Activated CD4-positive, alpha-beta memory T cell treated with anti-CD3 and anti-CD28 coated beads, Interleukin-2, amount 10 ng/mL, durations not matched to agents 7 days and 5 days (primary cell): ENCODE measurements at regions not wholly inside any gene's neighbourhood (a gene's known extent, or its start where the extent isn't known, plus 50 kb on each side); places are given as distances from the start of the nearest gene placed in this dataset.

Experiments used
- CTCF ChIA-PET: fragments of 350-600 bp; sonication (Branson Sonifier 250); formaldehyde crosslinking; loops from one replicate; lab custom pipeline; 2021; ENCODE audit warnings: antibody characterized with exemption, inconsistent platforms; lab: Charles Lee
- POLR2A ChIA-PET: fragments of 350-600 bp; sonication (Branson Sonifier 250); formaldehyde crosslinking; loops from one replicate; lab custom pipeline; 2021; ENCODE audit warnings: antibody characterized with exemption; lab: Charles Lee
- DNase-seq: peaks from one replicate; pipeline ENCODE4 v3.0.0-alpha.2; 2020
- H3K27ac Mint-ChIP-seq: one replicate; pipeline ENCODE4 v1.8.0; 2021; ENCODE audit warnings: mild to moderate bottlenecking, mixed read lengths
- H3K27me3 Mint-ChIP-seq: one replicate; pipeline ENCODE4 v1.8.0; 2021; ENCODE audit warnings: mixed read lengths
- H3K36me3 Mint-ChIP-seq: one replicate; pipeline ENCODE4 v1.8.0; 2021; ENCODE audit warnings: low read depth, mixed read lengths
- H3K4me1 Mint-ChIP-seq: one replicate; pipeline ENCODE4 v1.8.0; 2021; ENCODE audit warnings: mixed read lengths
- H3K4me3 Mint-ChIP-seq: one replicate; pipeline ENCODE4 v1.8.0; 2021; ENCODE audit warnings: mild to moderate bottlenecking, mixed read lengths
- H3K9me3 Mint-ChIP-seq: one replicate; pipeline ENCODE4 v1.8.0; 2021; ENCODE audit warnings: mixed read lengths

DNA sequence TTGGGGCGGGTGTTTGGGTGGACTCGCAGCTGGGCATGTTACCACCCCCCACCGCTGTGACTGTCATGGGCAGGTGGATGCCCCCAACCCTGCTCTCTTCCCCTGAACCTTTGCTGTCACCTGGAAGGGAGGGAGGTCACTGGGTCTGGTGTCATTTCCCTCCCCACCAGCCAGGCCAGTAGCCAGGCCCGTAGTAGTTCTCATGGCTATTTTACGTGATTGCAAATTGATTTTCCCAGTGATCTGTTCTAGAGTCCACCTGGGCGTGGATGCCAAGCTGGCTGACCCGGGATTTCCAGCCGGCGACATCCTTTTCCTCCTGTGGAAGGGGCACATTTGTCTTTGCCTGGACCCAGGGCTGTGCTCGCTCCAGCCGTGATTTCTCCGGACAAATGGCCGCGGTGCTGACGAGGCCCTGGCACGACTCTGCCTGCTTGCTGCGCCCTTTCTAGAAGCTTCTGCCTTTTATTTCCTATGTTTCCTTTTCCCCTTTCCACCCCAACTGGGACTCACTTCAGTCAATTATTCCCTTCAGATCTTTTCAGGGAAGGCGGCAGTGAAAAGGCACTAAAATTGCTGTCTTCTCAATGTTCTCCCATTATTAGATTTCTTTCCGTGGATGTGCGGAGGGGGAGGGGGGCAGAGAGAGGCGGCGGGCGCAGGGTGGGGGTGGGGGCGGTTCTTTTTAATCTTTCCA lies 226.9 kb upstream of the CIBAR2 start:
- H3K9me3 Mint-ChIP-seq = no peaks in the 10 kb centered on the region
- ChIA-PET CTCF (no interaction called here), POLR2A (no interaction called here)
- H3K4me1 Mint-ChIP-seq = peaks cover 5% of the 10 kb centered on the region
- H3K36me3 Mint-ChIP-seq = no peaks in the 10 kb centered on the region
- no peak overlapping the region for H3K4me3 Mint-ChIP-seq
- DNase-seq = no peak
- H3K27me3 Mint-ChIP-seq = peaks cover 4% of the 10 kb centered on the region
- H3K27ac Mint-ChIP-seq = no peak overlapping the region

- DNase-seq = no peak
- H3K4me3 Mint-ChIP-seq = no peak overlapping the region
- no peaks in the 10 kb centered on the region for H3K36me3 Mint-ChIP-seq
- ChIA-PET CTCF (no interaction called here), POLR2A (no interaction called here)
- no peaks in the 10 kb centered on the region for H3K9me3 Mint-ChIP-seq
- no peaks in the 10 kb centered on the region for H3K4me1 Mint-ChIP-seq
- no peak overlapping the region for H3K27ac Mint-ChIP-seq
- H3K27me3 Mint-ChIP-seq = no peaks in the 10 kb centered on the region
Observed at GRCh38 chr16:85341972-85342695, 229.9 kb upstream of the CIBAR2 start.

DNA sequence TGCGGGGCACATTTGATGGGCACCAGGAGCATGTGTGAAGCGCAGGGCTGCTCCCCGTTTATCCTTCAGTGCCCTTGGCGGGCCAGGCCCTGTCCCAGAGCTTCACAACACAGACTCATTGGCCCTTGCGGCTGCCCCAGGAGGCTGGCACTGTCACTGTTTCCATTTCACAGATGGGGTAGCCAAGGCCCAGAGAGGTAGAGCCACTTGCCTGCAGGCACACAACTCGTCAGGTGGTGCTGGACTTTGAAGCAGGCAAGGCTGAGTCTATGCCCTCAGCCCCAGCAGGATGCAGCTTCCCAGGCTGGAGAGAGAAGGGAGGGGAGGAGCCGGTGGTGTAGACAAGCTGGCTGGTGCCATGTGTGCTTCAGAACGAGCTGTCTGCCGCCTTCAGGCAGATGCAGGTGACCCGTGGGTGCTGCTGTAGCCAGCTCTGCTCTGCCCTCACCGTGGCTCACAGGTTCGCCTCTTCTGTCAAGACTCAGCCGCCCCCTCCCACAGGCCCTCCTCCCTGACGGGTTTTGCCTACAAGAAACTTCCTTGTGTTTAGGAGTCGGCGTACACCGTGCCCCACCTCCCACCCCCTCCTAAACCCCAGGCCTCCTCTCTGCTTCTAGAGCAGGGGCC lies 232.3 kb upstream of the CIBAR2 start:
- Mint-ChIP-seq H3K4me1 (no peaks in the 10 kb centered on the region), H3K27ac (no peak overlapping the region), H3K27me3 (no peaks in the 10 kb centered on the region), H3K36me3 (no peaks in the 10 kb centered on the region), H3K4me3 (no peak overlapping the region), H3K9me3 (no peaks in the 10 kb centered on the region)
- ChIA-PET POLR2A (no interaction called here), CTCF (no interaction called here)
- DNase-seq = no peak

- no peaks in the 10 kb centered on the region for H3K9me3 Mint-ChIP-seq
- POLR2A ChIA-PET = no interaction called here
- no peaks in the 10 kb centered on the region for H3K27me3 Mint-ChIP-seq
- no peaks in the 10 kb centered on the region for H3K36me3 Mint-ChIP-seq
- H3K27ac Mint-ChIP-seq = no peak overlapping the region
- CTCF ChIA-PET = no interaction called here
- H3K4me1 Mint-ChIP-seq = no peaks in the 10 kb centered on the region
- no peak for DNase-seq
- no peak overlapping the region for H3K4me3 Mint-ChIP-seq
Observed at GRCh38 chr16:85345129-85345639, 232.9 kb upstream of the CIBAR2 start.

DNA sequence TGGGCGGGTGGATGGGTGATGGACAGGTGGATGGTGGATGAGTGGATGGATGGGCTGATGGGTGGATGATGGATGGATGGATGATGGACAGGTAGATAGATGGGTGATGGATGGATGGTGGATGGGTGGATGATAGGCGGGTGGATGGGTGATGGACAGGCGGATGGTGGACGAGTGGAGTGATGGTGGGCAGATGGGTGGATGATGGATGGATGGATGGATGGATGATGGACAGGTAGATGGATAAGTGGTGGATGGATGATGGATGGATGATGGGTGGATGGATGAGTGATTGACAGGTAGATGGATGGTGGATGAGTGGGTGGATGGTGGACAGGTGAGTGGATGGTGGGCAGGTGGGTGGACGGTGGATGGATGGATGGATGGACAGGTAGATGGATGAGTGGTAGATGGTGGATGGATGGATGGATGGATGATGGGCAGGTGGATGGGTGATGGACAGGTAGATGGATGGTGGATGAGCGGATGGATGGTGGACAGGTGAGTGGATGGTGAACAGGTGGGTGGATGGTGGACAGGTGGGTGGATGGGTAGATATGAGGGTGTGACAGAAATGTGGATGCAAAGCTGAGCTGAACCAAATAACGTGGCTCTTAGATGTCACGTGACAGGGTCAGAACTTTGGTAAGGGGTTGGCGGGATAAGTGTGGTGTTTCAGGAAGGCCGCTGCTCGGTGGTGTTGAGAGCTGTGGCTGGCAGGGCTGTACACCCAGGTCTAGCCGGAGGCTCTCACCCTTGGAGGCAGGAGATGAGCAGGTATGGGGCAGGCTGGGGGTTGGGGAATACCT lies 234.3 kb upstream of the CIBAR2 start:
- Mint-ChIP-seq H3K27ac (no peak overlapping the region), H3K36me3 (no peaks in the 10 kb centered on the region), H3K4me1 (no peaks in the 10 kb centered on the region), H3K27me3 (no peaks in the 10 kb centered on the region), H3K4me3 (no peak overlapping the region), H3K9me3 (no peaks in the 10 kb centered on the region)
- POLR2A ChIA-PET = no interaction called here
- DNase-seq = no peak
- CTCF ChIA-PET = no interaction called here

DNA sequence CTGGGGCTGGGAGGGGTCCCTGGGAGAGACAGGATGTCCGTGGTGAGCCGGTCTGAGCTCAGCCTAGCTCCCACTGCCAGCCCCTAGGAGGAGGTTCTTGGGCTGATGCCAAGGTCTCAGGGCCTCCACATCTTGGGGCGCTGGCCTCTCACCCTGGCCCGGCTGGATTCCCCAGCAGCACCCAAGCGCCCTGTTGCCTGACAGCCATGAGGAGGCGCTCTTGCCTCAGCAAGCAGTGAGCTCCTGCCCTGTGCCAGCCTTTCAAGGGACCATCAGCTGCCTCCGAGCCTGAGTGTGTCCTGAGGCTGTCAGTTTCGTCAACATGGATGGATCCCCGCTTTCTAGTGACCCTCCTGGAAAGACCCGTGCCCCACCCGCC lies 234.9 kb upstream of the CIBAR2 start:
- no peaks in the 10 kb centered on the region for H3K4me1 Mint-ChIP-seq
- H3K27me3 Mint-ChIP-seq = no peaks in the 10 kb centered on the region
- no peak for DNase-seq
- no peak overlapping the region for H3K4me3 Mint-ChIP-seq
- H3K36me3 Mint-ChIP-seq = no peaks in the 10 kb centered on the region
- POLR2A ChIA-PET = no interaction called here
- CTCF ChIA-PET = no interaction called here
- no peaks in the 10 kb centered on the region for H3K9me3 Mint-ChIP-seq
- H3K27ac Mint-ChIP-seq = no peak overlapping the region

DNA sequence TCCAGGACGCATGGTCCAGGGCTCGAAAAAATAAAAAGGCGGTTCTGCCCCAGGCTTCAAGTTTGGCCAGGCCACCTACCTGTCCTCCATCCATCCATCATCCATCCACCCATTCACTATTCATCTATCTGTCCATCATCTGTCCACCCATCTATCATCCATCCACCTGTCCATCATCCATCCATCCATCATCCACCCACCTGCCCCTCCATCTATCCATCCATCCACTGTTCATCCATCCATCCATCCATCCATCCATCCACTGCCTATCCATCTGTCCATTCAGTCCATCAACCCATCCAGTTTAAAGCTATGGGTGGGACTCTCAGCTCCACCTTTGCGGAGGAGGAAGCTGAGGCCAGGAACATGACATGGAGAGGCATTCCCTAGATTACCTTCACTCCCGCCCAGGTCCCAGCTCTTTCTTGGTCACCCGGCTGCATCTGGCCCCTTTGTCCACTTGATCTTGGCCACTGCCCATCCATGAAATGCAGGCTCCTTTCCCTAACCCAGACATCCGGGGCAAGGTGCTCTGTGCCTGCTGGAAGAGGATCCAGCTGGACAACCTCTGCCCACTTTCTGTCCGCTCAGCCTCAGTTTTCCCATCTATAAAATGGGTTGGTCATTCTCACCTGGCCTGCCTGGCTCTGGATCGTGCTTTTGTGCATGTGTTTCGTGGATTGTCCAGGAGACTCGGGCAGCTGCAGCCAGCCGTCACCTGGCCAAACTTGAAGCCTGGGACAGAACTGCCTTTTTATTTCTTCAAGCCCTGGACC lies 236.0 kb upstream of the CIBAR2 start:
- no peaks in the 10 kb centered on the region for H3K36me3 Mint-ChIP-seq
- peaks cover 2% of the 10 kb centered on the region for H3K27me3 Mint-ChIP-seq
- ChIA-PET CTCF (interaction anchor here (1.0 to 1.2 kb wide), 2 partner anchors 15 to 84 kb away, joined by 3 read pairs; no protein-coding TSS in a partner anchor), POLR2A (no interaction called here)
- no peaks in the 10 kb centered on the region for H3K4me1 Mint-ChIP-seq
- DNase-seq = no peak
- no peak overlapping the region for H3K4me3 Mint-ChIP-seq
- H3K9me3 Mint-ChIP-seq = no peaks in the 10 kb centered on the region
- no peak overlapping the region for H3K27ac Mint-ChIP-seq

DNA sequence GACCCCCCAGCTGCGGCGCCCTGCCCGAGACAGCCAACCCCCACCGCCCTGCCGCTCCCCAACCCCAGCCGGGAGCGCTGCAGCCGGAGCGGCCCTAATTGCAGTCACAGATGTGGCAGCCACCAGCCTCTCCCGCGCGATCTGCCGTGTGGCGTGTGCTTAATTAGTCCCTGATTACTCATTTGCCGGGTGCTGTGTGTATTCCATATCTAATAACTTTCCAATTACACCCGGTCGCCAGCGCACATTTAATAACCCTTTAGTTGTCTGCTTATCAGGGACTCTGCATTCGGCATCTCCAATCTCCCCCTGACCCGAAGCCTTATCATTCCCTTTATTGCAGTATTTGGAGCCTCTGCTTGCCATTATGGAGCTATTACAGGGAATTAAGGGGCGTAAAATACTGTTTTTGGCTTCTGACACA lies 236.7 kb upstream of the CIBAR2 start:
- POLR2A ChIA-PET = no interaction called here
- no peak for DNase-seq
- Mint-ChIP-seq H3K36me3 (no peaks in the 10 kb centered on the region), H3K4me1 (no peaks in the 10 kb centered on the region), H3K27me3 (peaks cover 2% of the 10 kb centered on the region), H3K4me3 (no peak overlapping the region), H3K27ac (no peak overlapping the region), H3K9me3 (no peaks in the 10 kb centered on the region)
- CTCF ChIA-PET = interaction anchor here (1.9 kb wide), 1 partner anchor 104 kb away, joined by 4 read pairs; no protein-coding TSS in a partner anchor

DNA sequence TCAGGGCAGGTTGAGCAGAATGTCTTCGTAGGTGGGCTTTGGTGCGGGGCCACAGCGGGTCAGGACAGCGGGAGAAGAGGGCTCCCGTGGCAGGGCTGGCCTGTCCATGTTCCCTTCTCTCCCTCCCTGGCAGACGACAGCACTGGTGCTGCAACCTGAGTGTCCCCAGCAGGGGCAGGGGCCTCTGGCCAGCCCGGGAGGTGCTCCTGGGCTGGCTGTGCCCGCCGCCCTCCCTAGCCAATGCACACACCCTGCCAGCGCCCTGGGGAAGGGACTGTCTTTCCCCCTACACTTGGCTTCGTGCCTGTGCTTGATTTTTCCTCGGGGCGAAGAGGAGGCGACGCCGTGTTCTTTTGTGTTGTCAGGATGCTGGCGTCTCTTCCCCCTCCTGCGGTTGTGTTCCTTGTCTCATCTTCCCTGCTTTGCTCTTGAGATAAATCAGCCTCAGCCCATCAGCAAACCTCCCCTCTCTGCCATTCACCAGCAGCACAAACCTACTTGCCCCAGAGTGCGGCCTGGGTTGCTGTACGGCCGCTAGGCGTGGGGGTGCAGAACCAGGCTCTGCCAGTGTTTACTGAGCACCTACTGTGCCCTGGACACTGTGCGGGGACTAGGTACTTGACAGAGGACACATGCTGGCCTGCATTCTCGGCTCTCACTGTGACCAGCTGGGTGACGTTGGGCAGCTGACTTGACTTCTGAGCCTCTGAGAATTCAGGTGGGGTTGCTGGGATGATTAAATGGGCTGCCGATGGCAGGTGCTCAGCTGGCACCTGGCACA lies 237.3 kb upstream of the CIBAR2 start:
- no peak overlapping the region for H3K4me3 Mint-ChIP-seq
- DNase-seq = no peak
- no peaks in the 10 kb centered on the region for H3K4me1 Mint-ChIP-seq
- no peaks in the 10 kb centered on the region for H3K9me3 Mint-ChIP-seq
- H3K27me3 Mint-ChIP-seq = peaks cover 2% of the 10 kb centered on the region
- no peak overlapping the region for H3K27ac Mint-ChIP-seq
- ChIA-PET POLR2A (no interaction called here), CTCF (interaction anchor here (1.9 kb wide), 1 partner anchor 104 kb away, joined by 4 read pairs; no protein-coding TSS in a partner anchor)
- no peaks in the 10 kb centered on the region for H3K36me3 Mint-ChIP-seq

DNA sequence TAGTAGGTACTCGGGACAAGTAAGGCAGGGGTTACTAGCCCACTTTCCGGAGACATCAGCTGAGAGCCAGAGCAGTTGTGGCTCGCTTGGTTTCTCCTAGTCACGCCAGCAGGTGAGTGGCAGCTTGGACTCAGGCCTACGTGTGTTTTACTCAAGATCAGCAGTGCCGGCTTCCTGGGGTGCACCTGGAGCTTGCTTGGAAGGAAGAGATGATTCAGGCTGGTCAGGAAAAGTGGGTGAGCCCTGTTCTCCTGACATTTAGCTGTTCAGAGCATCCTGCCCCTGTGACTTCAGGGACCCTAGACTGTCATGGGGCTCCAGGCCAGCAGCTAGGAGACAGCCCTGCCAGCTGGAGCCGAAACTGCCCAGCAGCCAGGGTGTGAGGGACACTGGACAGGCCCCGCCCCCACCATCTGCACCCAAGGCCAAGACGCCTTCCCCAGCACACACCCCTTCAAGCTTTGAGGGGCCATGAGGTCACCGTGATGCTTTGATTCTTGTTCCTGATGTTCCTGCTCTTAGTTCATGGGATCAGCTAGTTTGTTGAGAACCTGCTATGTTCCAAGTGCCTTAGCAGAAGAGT lies 238.0 kb upstream of the CIBAR2 start:
- POLR2A ChIA-PET = no interaction called here
- no peak for DNase-seq
- Mint-ChIP-seq H3K27me3 (peaks cover 2% of the 10 kb centered on the region), H3K4me3 (no peak overlapping the region), H3K36me3 (no peaks in the 10 kb centered on the region), H3K27ac (no peak overlapping the region), H3K9me3 (no peaks in the 10 kb centered on the region), H3K4me1 (no peaks in the 10 kb centered on the region)
- CTCF ChIA-PET = interaction anchor here (1.9 kb wide), 1 partner anchor 105 kb away, joined by 4 read pairs; no protein-coding TSS in a partner anchor

DNA sequence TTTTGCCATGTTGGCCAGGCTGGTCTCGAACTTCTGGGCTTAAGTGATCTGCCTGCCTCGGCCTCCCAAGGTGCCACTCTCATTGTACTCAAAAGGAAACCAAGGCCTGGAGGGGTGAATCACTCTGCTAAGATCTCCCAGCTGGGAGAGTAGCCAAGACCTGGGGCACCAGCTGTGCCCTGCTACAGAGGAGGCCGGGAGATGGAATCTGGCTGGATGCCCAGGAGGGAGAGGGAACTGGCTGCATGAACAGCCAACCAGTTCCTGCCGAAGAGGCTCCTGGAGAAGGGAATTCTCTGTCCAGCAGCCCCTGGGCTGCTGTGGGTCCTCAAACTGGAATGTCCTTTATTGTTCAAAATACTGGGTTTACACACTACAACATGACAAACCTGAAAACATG lies 238.7 kb upstream of the CIBAR2 start:
- ChIA-PET CTCF (interaction anchor here (1.9 kb wide), 1 partner anchor 106 kb away, joined by 4 read pairs; no protein-coding TSS in a partner anchor), POLR2A (no interaction called here)
- Mint-ChIP-seq H3K4me3 (no peak overlapping the region), H3K27ac (no peak overlapping the region), H3K36me3 (no peaks in the 10 kb centered on the region), H3K27me3 (peaks cover 2% of the 10 kb centered on the region), H3K4me1 (no peaks in the 10 kb centered on the region), H3K9me3 (no peaks in the 10 kb centered on the region)
- no peak for DNase-seq
